ENCODE measurements at regions not wholly inside any gene's neighbourhood (a gene's known extent, or its start where the extent isn't known, plus 50 kb on each side); places are given as distances from the start of the nearest gene placed in this dataset.
"Not testable (repeated sequence)": the region's sequence is repeated elsewhere in the genome, so short reads cannot be mapped to it uniquely, and the experiment has no call there.

- no peak for DNase-seq (ENCODE audit: low read depth in 3 of 3, low spot score in 2 of 3)
Observed at GRCh38 chr15:39016706-39017105, 452.1 kb upstream of the RASGRP1 start.

GRCh38 chr15:39018966-39019365, 454.4 kb upstream of the RASGRP1 start:
- DNase-seq (ENCODE audit: low read depth in 3 of 3, low spot score in 2 of 3) = no peak

- DNase-seq (ENCODE audit: low read depth in 3 of 3, low spot score in 2 of 3) = no peak
Observed at GRCh38 chr15:39021341-39021740, 456.7 kb upstream of the RASGRP1 start.

- DNase-seq (ENCODE audit: low read depth in 3 of 3, low spot score in 2 of 3) = no peak
Observed at GRCh38 chr15:39022532-39023305, 458.1 kb upstream of the RASGRP1 start.

GRCh38 chr15:39025321-39025720, 460.7 kb upstream of the RASGRP1 start:
- DNase-seq (ENCODE audit: low read depth in 3 of 3, low spot score in 2 of 3) = no peak

GRCh38 chr15:39025881-39026280, 461.3 kb upstream of the RASGRP1 start:
- DNase-seq (ENCODE audit: low read depth in 3 of 3, low spot score in 2 of 3) = no peak

GRCh38 chr15:39028069-39028468, 463.5 kb upstream of the RASGRP1 start:
- no peak for DNase-seq (ENCODE audit: low read depth in 3 of 3, low spot score in 2 of 3)

GRCh38 chr15:39029741-39030140, 465.1 kb upstream of the RASGRP1 start:
- no peak for DNase-seq (ENCODE audit: low read depth in 3 of 3, low spot score in 2 of 3)

- DNase-seq (ENCODE audit: low read depth in 3 of 3, low spot score in 2 of 3) = no peak
Observed at GRCh38 chr15:39030291-39031070, 465.9 kb upstream of the RASGRP1 start.

GRCh38 chr15:39031596-39031995, 467.0 kb upstream of the RASGRP1 start:
- DNase-seq (ENCODE audit: low read depth in 3 of 3, low spot score in 2 of 3) = no peak

- no peak for DNase-seq (ENCODE audit: low read depth in 3 of 3, low spot score in 2 of 3)
Observed at GRCh38 chr15:39034816-39035215, 470.2 kb upstream of the RASGRP1 start.

- not testable (repeated sequence) for DNase-seq (ENCODE audit: low read depth in 3 of 3, low spot score in 2 of 3)
Observed at GRCh38 chr15:39037611-39038010, 473.0 kb upstream of the RASGRP1 start.

GRCh38 chr15:39040861-39041260, 476.2 kb upstream of the RASGRP1 start:
- no peak for DNase-seq (ENCODE audit: low read depth in 3 of 3, low spot score in 2 of 3)

- DNase-seq (ENCODE audit: low read depth in 3 of 3, low spot score in 2 of 3) = no peak
Observed at GRCh38 chr15:39041979-39042495, 477.4 kb upstream of the RASGRP1 start.

GRCh38 chr15:39051626-39052322, 487.2 kb upstream of the RASGRP1 start:
- no peak for DNase-seq (ENCODE audit: low read depth in 3 of 3, low spot score in 2 of 3)

- DNase-seq (ENCODE audit: low read depth in 3 of 3, low spot score in 2 of 3) = no peak
Observed at GRCh38 chr15:39052323-39052705, 487.7 kb upstream of the RASGRP1 start.

GRCh38 chr15:39053480-39053879, 488.9 kb upstream of the RASGRP1 start:
- DNase-seq (ENCODE audit: low read depth in 3 of 3, low spot score in 2 of 3) = no peak

GRCh38 chr15:39054128-39054732, 489.6 kb upstream of the RASGRP1 start:
- DNase-seq (ENCODE audit: low read depth in 3 of 3, low spot score in 2 of 3) = no peak

- DNase-seq (ENCODE audit: low read depth in 3 of 3, low spot score in 2 of 3) = no peak
Observed at GRCh38 chr15:39056357-39056756, 491.7 kb upstream of the RASGRP1 start.

- DNase-seq (ENCODE audit: low read depth in 3 of 3, low spot score in 2 of 3) = no peak
Observed at GRCh38 chr15:39058351-39059131, 493.9 kb upstream of the RASGRP1 start.
